GM23338 (cell line): ENCODE measurements at regions not wholly inside any gene's neighbourhood (a gene's known extent, or its start where the extent isn't known, plus 50 kb on each side); places are given as distances from the start of the nearest gene placed in this dataset.

ENCODE experiments used
- ATAC-seq: fragments of 200-7000 bp; cut with Tn5 transposase; 3 replicates; pipeline ENCODE4 v1.9.1; 2020
- DNase-seq: peaks from one replicate; pipeline ENCODE4 v3.0.0-alpha.2; 2015; ENCODE audit warnings: low spot score
- H2AFZ ChIP-seq: fragments of 200-600 bp; sonication (generic); 2 replicates; pipeline ENCODE4 v1.8.0; 2016; ENCODE audit warnings: antibody characterized with exemption, mild to moderate bottlenecking, moderate library complexity
- H3F3A ChIP-seq: fragments of 200-600 bp; sonication (generic); replicated peaks from 2 replicates; pipeline ENCODE4 v1.8.0; 2017; ENCODE audit warnings: antibody characterized with exemption, mixed run types, low read depth
- H3K27ac ChIP-seq: fragments of 200-600 bp; sonication (generic); 2 replicates; pipeline ENCODE4 v1.6.1; 2016; ENCODE audit warnings: low read depth
- H3K27me3 ChIP-seq: fragments of 200-600 bp; sonication (generic); 2 replicates; pipeline ENCODE4 v1.8.0; 2016; ENCODE audit warnings: mild to moderate bottlenecking, mixed run types, moderate library complexity; ENCODE audit not compliant: insufficient read depth
- H3K36me3 ChIP-seq: fragments of 200-600 bp; sonication (generic); 2 replicates; pipeline ENCODE4 v1.8.0; 2016; ENCODE audit warnings: mild to moderate bottlenecking; ENCODE audit not compliant: insufficient read depth
- H3K4me1 ChIP-seq: fragments of 200-600 bp; sonication (generic); 2 replicates; pipeline ENCODE4 v1.8.0; 2016; ENCODE audit warnings: mild to moderate bottlenecking, moderate library complexity; ENCODE audit not compliant: insufficient read depth
- H3K4me2 ChIP-seq: fragments of 200-600 bp; sonication (generic); 2 replicates; pipeline ENCODE4 v1.7.1; 2017; ENCODE audit warnings: mixed run types
- H3K4me3 ChIP-seq: fragments of 200-600 bp; sonication (generic); 2 replicates; pipeline ENCODE4 v1.6.1; 2016; ENCODE audit warnings: mixed run types
- H3K79me2 ChIP-seq: fragments of 200-600 bp; sonication (generic); replicated peaks from 2 replicates; pipeline ENCODE4 v1.8.0; 2017; ENCODE audit warnings: mild to moderate bottlenecking; ENCODE audit not compliant: insufficient read depth
- H3K9me2 ChIP-seq: fragments of 200-600 bp; sonication (generic); 2 replicates; pipeline ENCODE4 v1.8.0; 2017; ENCODE audit not compliant: insufficient read depth
- H4K20me1 ChIP-seq: fragments of 200-600 bp; sonication (generic); replicated peaks from 2 replicates; pipeline ENCODE4 v1.8.0; 2017; ENCODE audit warnings: mild to moderate bottlenecking; ENCODE audit not compliant: insufficient read depth
- H3K27ac Mint-ChIP-seq: 2 replicates; pipeline ENCODE4 v1.8.0; 2020; ENCODE audit warnings: inconsistent platforms, mild to moderate bottlenecking, moderate library complexity, mixed read lengths
- H3K27me3 Mint-ChIP-seq: 3 replicates; pipeline ENCODE4 v1.8.0; 2022; ENCODE audit warnings: low read depth, mild to moderate bottlenecking, moderate library complexity, mixed read lengths, inconsistent platforms; ENCODE audit not compliant: insufficient read depth, poor library complexity
- H3K36me3 Mint-ChIP-seq: 3 replicates; pipeline ENCODE4 v1.8.0; 2021; ENCODE audit warnings: low read depth, mild to moderate bottlenecking, inconsistent platforms, moderate library complexity, mixed read lengths
- H3K4me1 Mint-ChIP-seq: 3 replicates; pipeline ENCODE4 v1.8.0; 2020; ENCODE audit warnings: mild to moderate bottlenecking, inconsistent platforms, mixed read lengths
- H3K4me3 Mint-ChIP-seq: 3 replicates; pipeline ENCODE4 v1.8.0; 2021; ENCODE audit warnings: moderate library complexity, mild to moderate bottlenecking, inconsistent platforms, mixed read lengths
- H3K9me3 Mint-ChIP-seq: 3 replicates; pipeline ENCODE4 v1.8.0; 2020; ENCODE audit warnings: moderate library complexity, mild to moderate bottlenecking, inconsistent platforms, mixed read lengths
- EZH2 ChIP-seq: fragments of 200-600 bp; sonication (generic); IDR thresholded peaks from one replicate; pipeline ENCODE4 v1.8.0; 2017; ENCODE audit warnings: antibody characterized with exemption, mild to moderate bottlenecking, low read depth; ENCODE audit not compliant: unreplicated experiment
- JUNB ChIP-seq: IDR thresholded peaks from one replicate; pipeline ENCODE4 v1.6.1; 2016; ENCODE audit warnings: antibody characterized with exemption; ENCODE audit not compliant: unreplicated experiment
- STAT1 ChIP-seq: IDR thresholded peaks from one replicate; pipeline ENCODE4 v1.6.1; 2016; ENCODE audit warnings: antibody characterized with exemption; ENCODE audit not compliant: unreplicated experiment
- ZNF114 ChIP-seq: fragments of 250-450 bp; sonication (Bioruptor Pico); IDR thresholded peaks from 2 replicates; pipeline ENCODE4 v1.5.0; 2020; ENCODE audit warnings: mild to moderate bottlenecking, moderate library complexity
- ZNF331 ChIP-seq: fragments of 250-450 bp; sonication (Bioruptor Pico); IDR thresholded peaks from 2 replicates; pipeline ENCODE4 v1.5.0; 2020; ENCODE audit warnings: low read depth, mild to moderate bottlenecking, moderate library complexity
- ZNF462 ChIP-seq: fragments of 250-450 bp; sonication (Bioruptor Pico); IDR thresholded peaks from 2 replicates; pipeline ENCODE4 v1.5.0; 2020; ENCODE audit warnings: mild to moderate bottlenecking, moderate library complexity
- TF ChIP-seq, protein P1 (sequence below): IDR thresholded peaks from 2 replicates; pipeline ENCODE4 v1.6.1; 2016; ENCODE audit warnings: antibody characterized with exemption
- TF ChIP-seq, protein P2 (sequence below), 2 experiments: fragments of 200-600 bp in 1 of 2; sonication (generic) in 1 of 2; conservative IDR thresholded peaks; 2 replicates each; pipeline versions ENCODE4 v1.5.1 to v1.6.1; 2016 to 2017; ENCODE audit warnings: antibody characterized with exemption in 2 of 2, low read depth in 2 of 2, mild to moderate bottlenecking in 2 of 2, moderate library complexity in 1 of 2

GRCh38 chr5:99771296-99771695 is 763.9 kb upstream of the FAM174A start (continued):
- TF ChIP-seq ZNF462: no peak
- TF ChIP-seq, protein P1, sequence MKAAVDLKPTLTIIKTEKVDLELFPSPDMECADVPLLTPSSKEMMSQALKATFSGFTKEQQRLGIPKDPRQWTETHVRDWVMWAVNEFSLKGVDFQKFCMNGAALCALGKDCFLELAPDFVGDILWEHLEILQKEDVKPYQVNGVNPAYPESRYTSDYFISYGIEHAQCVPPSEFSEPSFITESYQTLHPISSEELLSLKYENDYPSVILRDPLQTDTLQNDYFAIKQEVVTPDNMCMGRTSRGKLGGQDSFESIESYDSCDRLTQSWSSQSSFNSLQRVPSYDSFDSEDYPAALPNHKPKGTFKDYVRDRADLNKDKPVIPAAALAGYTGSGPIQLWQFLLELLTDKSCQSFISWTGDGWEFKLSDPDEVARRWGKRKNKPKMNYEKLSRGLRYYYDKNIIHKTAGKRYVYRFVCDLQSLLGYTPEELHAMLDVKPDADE: no peak

DNA sequence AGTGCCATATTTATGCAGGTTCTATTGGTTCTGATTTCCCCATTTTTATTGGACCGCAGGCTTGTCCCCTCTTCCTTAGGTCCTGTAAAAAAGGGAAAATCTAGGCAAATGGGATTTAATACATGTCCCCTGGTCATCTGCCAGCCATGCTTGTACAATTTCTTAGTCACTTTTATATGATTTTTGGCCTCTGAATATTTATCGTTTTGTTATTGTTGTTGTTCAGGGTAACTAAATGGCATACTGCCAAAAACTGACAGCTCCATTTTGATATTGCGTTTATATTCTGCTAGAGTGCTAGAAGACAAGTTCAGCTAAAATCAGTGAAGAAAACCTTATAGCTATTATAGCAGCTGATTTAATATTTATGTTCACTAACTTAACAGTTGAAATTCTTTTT is 770.2 kb upstream of the FAM174A start:
- ATAC-seq (no peak), DNase-seq (no peak)
- Histone ChIP-seq H3K27me3 (no peaks in the 10 kb centered on the region), H3K4me3 (no peak overlapping the region), H3K36me3 (no peaks in the 10 kb centered on the region), H2AFZ (no peak overlapping the region), H3K4me1 (no peaks in the 10 kb centered on the region), H3K27ac (no peak overlapping the region), H4K20me1 (no peaks in the 10 kb centered on the region), H3F3A (no peaks in the 10 kb centered on the region), H3K4me2 (no peak overlapping the region), H3K9me2 (0 out of 2 replicates have a peak, but pooled peaks cover 7% of the 10 kb centered on the region), H3K79me2 (no peaks in the 10 kb centered on the region)
- Mint-ChIP-seq H3K36me3 (no peaks in the 10 kb centered on the region), H3K27ac (no peak overlapping the region), H3K4me3 (no peak overlapping the region), H3K9me3 (no peaks in the 10 kb centered on the region), H3K4me1 (peaks cover 3% of the 10 kb centered on the region), H3K27me3 (peaks cover 3% of the 10 kb centered on the region)
- TF ChIP-seq JUNB (no peak), ZNF114 (CRISPR knock-in tag) (no peak), STAT1 (no peak), ZNF331 (CRISPR knock-in tag) (no peak), EZH2 (no peak)
- TF ChIP-seq, protein P2, sequence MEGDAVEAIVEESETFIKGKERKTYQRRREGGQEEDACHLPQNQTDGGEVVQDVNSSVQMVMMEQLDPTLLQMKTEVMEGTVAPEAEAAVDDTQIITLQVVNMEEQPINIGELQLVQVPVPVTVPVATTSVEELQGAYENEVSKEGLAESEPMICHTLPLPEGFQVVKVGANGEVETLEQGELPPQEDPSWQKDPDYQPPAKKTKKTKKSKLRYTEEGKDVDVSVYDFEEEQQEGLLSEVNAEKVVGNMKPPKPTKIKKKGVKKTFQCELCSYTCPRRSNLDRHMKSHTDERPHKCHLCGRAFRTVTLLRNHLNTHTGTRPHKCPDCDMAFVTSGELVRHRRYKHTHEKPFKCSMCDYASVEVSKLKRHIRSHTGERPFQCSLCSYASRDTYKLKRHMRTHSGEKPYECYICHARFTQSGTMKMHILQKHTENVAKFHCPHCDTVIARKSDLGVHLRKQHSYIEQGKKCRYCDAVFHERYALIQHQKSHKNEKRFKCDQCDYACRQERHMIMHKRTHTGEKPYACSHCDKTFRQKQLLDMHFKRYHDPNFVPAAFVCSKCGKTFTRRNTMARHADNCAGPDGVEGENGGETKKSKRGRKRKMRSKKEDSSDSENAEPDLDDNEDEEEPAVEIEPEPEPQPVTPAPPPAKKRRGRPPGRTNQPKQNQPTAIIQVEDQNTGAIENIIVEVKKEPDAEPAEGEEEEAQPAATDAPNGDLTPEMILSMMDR (conservative IDR thresholded peaks at IDR 0.05; ENCODE audit: low read depth in 2 of 2): no peak
